NB4 (cell line): ENCODE measurements at regions not wholly inside any gene's neighbourhood (a gene's known extent, or its start where the extent isn't known, plus 50 kb on each side); places are given as distances from the start of the nearest gene placed in this dataset.

Source experiments
- CTCF ChIP-seq: IDR thresholded peaks from one replicate; pipeline ENCODE4 v1.5.1; 2012; ENCODE audit warnings: low read depth, low read length
- MYC ChIP-seq: IDR thresholded peaks from 2 replicates; pipeline ENCODE4 v1.6.1; 2011; ENCODE audit warnings: low read depth, low read length

GRCh38 chr1:56123826-56124225, 455.5 kb downstream of the PLPP3 start:
- no peak for TF ChIP-seq CTCF
- no peak for TF ChIP-seq MYC
